ENCODE measurements at regions not wholly inside any gene's neighbourhood (a gene's known extent, or its start where the extent isn't known, plus 50 kb on each side); places are given as distances from the start of the nearest gene placed in this dataset.

- TF ChIP-seq RAD21 (IDR thresholded peaks at IDR 0.05; ENCODE audit: low read depth) (no peak), YY1 (IDR thresholded peaks at IDR 0.05; ENCODE audit: low read depth) (no peak), EP300 (IDR thresholded peaks at IDR 0.05; ENCODE audit: borderline replicate concordance) (no peak), MAX (IDR thresholded peaks at IDR 0.05) (no peak), EGR1 (IDR thresholded peaks at IDR 0.05) (no peak), NFIC (IDR thresholded peaks at IDR 0.05) (no peak), CEBPB (IDR thresholded peaks at IDR 0.05) (no peak), ZBTB7A (IDR thresholded peaks at IDR 0.05; ENCODE audit: low read depth) (no peak), REST (IDR thresholded peaks at IDR 0.05; ENCODE audit: low read depth) (no peak)
Observed at GRCh38 chr17:37826497-37827430, 81.9 kb upstream of the HNF1B start.

Data from Ishikawa (cell line).